Sigmoid colon (tissue), 4 donors: ENCODE measurements at regions not wholly inside any gene's neighbourhood (a gene's known extent, or its start where the extent isn't known, plus 50 kb on each side); places are given as distances from the start of the nearest gene placed in this dataset.

ENCODE experiments used
- CTCF ChIP-seq, 4 experiments: fragments of 450-650 bp in 3 of 4; fragments of 200-600 bp in 1 of 4; IDR thresholded peaks; one replicate each; pipeline ENCODE4 v1.5.1; 2016 to 2019; ENCODE audit warnings: antibody characterized with exemption in 4 of 4, mild to moderate bottlenecking in 3 of 4, moderate library complexity in 2 of 4
- POLR2A ChIP-seq, 2 donors: fragments of 450-650 bp; IDR thresholded peaks; one replicate each; pipeline ENCODE4 v1.6.1; 2016; ENCODE audit warnings: antibody characterized with exemption in 2 of 2, mild to moderate bottlenecking in 2 of 2, moderate library complexity in 2 of 2
- POLR2AphosphoS5 ChIP-seq, 4 donors: sonication (generic); formaldehyde crosslinking; IDR thresholded peaks; one replicate each; pipeline ENCODE4 v1.6.1; 2017; ENCODE audit warnings: antibody characterized with exemption in 4 of 4

GRCh38 chr2:23123686-23124085, 261.3 kb upstream of the KLHL29 start:
- TF ChIP-seq CTCF (IDR thresholded peaks at IDR 0.05): no peak
- TF ChIP-seq POLR2A (IDR thresholded peaks at IDR 0.05): no peak
- TF ChIP-seq POLR2AphosphoS5 (IDR thresholded peaks at IDR 0.05): no peak
